Lower leg skin (tissue), 3 donors: ENCODE measurements at regions not wholly inside any gene's neighbourhood (a gene's known extent, or its start where the extent isn't known, plus 50 kb on each side); places are given as distances from the start of the nearest gene placed in this dataset.

Experiments used
- POLR2A ChIP-seq, 2 donors: fragments of 450-650 bp; IDR thresholded peaks; one replicate each; pipeline ENCODE4 v1.6.1; 2016 to 2017; ENCODE audit warnings: antibody characterized with exemption in 2 of 2, mild to moderate bottlenecking in 1 of 2, moderate library complexity in 1 of 2
- TF ChIP-seq, protein P1 (sequence below), 3 donors: fragments of 450-650 bp; IDR thresholded peaks; one replicate each; pipeline ENCODE4 v1.5.1; 2016; ENCODE audit warnings: antibody characterized with exemption in 3 of 3, mild to moderate bottlenecking in 3 of 3, moderate library complexity in 2 of 3

DNA sequence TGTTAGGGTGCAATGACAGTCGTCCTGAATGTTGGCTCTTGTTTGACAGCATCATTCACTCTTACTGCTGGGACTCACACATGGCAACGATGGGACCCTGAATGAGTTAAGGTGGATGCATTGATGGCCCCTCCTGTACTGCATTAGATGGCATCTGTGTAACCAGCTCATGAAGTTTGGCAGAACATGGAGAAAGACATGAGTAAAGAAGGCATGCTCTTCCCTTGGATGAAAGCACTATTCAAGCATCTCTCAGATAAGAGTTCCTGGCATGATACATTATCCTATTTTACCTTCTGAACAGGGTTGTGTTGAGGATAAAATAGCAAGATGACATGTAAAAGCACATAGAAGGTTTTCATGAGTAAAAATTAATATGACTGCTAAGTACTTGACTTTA, 142.2 kb upstream of the GAS1 start:
- TF ChIP-seq, protein P1, sequence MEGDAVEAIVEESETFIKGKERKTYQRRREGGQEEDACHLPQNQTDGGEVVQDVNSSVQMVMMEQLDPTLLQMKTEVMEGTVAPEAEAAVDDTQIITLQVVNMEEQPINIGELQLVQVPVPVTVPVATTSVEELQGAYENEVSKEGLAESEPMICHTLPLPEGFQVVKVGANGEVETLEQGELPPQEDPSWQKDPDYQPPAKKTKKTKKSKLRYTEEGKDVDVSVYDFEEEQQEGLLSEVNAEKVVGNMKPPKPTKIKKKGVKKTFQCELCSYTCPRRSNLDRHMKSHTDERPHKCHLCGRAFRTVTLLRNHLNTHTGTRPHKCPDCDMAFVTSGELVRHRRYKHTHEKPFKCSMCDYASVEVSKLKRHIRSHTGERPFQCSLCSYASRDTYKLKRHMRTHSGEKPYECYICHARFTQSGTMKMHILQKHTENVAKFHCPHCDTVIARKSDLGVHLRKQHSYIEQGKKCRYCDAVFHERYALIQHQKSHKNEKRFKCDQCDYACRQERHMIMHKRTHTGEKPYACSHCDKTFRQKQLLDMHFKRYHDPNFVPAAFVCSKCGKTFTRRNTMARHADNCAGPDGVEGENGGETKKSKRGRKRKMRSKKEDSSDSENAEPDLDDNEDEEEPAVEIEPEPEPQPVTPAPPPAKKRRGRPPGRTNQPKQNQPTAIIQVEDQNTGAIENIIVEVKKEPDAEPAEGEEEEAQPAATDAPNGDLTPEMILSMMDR (IDR thresholded peaks at IDR 0.05) = no peak
- no peak for TF ChIP-seq POLR2A (IDR thresholded peaks at IDR 0.05)
